Hematopoietic multipotent progenitor cell treated with erythropoietin and hydrocortisone succinate and interleukin-3 and kit ligand, for 15 days (in vitro differentiated cells): ENCODE measurements at regions not wholly inside any gene's neighbourhood (a gene's known extent, or its start where the extent isn't known, plus 50 kb on each side); places are given as distances from the start of the nearest gene placed in this dataset.

Experiments
- DNase-seq: peaks from one replicate; pipeline ENCODE4 v3.0.0-alpha.2; 2015; ENCODE audit warnings: low spot score

DNA sequence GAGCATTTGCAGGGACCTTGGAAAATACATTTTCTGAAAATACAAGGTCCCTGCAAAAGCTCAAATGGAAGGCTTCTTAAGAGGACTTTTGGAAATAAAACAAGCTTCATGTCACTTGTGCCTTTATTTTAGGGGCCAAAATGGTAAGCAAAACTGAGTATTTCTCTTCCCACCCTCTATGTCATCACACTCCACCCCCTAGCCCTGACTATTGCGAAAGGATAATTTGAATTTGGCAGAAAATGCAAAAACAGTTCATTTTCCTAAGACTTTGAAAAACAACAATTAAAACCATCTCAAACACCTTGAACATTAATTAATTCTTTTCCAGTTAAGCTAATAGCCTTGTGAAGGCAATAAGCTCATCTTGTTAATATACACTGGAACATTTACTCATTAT lies 201.7 kb downstream of the TM2D1 start:
- no peak for DNase-seq

DNA sequence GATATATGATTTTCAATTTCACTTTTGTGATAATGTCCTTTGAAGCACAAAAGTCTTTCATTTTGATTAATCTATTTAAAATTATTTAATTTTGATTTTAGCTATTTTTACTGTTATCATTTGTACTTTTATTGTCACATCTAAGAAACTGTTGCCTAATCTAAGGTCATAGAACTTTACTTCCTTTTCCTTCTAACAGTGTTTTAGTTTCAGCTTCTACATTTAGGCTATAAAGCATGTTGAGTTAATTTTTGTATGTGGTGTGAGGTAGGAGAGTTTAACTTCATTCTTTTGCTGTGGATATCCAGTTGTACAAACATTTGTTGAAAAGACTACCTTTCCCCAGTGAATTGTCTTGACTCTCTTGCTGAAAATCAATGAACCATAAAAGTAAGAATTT lies 204.5 kb downstream of the TM2D1 start:
- DNase-seq: no peak

DNA sequence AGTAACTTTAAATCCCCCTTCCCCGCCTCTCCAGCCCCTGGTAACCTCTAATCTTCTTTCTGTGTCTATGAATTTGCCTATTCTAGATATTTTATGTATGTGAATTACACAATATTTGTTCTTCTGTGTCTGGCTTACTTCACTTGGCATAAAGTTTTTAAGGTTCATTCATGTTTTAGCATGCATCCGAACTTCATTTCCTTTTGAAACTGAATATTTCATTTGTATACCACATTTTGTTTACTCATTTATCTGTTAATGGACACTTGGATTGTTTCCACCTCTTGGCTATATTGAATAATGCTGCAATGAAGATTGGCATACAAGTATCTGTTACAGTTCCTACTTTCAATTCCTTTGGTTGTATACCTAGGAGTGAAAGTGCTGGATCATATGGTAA lies 205.3 kb downstream of the TM2D1 start:
- DNase-seq: no peak

DNA sequence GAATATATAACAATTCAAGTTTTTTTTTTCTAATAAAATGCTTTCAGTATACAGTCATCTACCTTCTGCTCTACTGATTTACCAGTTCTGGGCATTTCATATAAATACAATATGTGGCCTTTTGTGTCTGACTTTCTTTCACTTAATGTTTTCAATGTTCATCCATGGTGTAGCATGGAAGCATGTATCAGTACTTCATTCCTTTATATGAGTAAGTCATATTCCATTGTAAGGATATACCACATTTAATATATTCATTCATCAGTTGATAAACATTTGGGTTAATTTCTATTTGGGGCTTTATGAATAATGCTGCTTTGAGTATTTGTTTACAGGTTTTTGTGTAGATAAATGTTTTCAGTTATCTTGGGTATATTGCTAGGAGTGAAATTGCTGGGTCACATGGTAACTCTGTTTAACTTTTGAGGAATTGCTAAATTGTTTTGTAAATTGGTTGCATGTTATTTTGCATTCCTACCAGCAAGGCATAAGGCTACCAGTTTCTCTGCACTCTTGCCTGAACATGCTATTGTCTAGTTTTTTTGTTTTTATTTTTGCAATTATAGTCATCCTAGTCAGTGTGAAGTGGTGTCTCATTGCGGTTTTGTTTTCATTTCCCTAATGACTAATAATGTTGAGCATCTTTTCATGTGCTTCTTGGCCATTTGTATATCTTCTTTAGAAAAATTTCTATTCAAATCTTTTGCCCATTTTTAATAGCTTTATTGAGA lies 206.1 kb downstream of the TM2D1 start:
- no peak for DNase-seq

DNA sequence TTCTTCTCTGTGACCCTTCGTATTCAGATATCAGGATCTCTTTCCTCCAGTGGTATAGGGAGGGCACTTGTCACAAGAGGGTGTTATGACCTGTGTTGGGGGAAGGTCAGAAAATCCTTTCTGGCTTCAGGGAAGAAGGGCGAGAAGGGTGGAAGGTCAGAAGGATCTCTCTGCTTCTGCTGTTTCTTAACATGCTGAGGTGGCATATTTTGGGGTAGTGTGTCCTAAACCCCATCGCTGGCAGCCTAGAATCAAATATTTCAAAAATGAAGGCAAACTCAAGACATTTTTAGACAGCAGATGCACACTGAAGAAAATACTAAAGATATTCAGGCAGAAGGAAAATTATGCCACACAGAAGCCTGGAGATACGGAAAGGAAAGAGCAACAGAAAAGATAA lies 207.6 kb downstream of the TM2D1 start:
- DNase-seq: no peak

DNA sequence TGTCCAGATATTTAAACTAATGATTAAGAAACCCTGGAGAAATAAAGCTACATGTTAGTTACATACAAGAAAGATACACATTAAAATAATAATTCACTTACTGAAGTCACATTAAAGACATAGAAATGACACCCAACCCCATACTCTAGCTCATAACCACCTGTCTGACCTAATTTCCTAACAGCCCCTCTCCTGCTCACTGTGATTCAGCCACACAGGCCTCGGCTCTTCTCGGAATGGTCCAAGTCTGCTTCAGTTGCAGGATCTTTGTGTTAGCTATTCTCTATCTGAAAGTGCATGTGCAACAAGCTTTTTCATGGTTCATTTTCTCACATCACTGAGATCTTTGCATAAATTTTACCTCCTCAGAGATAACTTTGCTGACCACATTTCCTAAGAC lies 209.8 kb downstream of the TM2D1 start:
- DNase-seq: no peak
